ENCODE measurements at regions not wholly inside any gene's neighbourhood (a gene's known extent, or its start where the extent isn't known, plus 50 kb on each side); places are given as distances from the start of the nearest gene placed in this dataset.

DNA sequence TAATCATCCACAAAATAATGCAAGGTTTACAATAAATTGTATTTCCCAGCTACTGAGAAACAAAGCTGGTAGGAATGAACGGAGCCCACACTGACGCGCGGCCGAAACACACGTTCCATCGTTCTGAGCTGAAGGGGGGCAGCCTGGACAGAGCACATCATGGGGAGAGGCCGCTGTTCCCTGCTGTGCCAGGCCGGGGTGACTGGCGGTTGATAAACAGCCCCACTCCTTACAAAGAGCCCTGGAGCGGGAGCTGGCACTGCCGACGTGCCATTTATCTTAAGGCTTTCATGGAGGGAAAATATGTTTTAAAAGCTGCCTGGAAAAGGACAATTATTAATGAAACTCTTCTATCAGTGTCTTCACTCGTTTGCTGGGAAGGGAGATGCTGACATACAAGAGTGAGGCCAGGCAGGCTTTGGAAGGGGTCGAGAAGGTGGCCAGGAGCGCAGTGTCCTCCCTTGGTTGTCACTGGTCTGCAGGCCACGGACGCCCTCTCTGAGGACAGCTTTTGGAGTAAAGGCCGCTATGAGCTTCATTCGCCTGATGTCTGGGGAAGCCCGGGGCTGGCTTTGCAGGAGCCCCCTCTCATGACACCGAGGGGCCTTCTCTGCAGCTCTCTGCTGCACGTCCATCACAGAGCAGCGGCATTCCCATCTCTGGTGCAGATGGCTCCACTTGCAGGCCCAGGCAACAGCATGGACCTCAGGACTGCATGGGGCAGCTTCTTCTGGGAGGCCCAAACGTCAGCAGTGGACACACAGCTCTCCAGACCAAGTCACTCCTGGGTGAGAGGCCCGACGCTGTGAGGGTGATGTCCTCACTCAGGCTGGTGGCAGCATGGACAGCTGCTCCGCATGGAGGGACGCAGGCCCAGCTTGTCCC, 355.3 kb upstream of the SFSWAP start:
- TF ChIP-seq POLR2A (IDR thresholded peaks at IDR 0.05): no peak
- TF ChIP-seq, protein P1, sequence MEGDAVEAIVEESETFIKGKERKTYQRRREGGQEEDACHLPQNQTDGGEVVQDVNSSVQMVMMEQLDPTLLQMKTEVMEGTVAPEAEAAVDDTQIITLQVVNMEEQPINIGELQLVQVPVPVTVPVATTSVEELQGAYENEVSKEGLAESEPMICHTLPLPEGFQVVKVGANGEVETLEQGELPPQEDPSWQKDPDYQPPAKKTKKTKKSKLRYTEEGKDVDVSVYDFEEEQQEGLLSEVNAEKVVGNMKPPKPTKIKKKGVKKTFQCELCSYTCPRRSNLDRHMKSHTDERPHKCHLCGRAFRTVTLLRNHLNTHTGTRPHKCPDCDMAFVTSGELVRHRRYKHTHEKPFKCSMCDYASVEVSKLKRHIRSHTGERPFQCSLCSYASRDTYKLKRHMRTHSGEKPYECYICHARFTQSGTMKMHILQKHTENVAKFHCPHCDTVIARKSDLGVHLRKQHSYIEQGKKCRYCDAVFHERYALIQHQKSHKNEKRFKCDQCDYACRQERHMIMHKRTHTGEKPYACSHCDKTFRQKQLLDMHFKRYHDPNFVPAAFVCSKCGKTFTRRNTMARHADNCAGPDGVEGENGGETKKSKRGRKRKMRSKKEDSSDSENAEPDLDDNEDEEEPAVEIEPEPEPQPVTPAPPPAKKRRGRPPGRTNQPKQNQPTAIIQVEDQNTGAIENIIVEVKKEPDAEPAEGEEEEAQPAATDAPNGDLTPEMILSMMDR (IDR thresholded peaks at IDR 0.05 in 4 of 5, conservative IDR thresholded peaks at IDR 0.05 in 1 of 5): no peak

All from gastrocnemius medialis (tissue), 4 donors.